Prostate gland (tissue), 2 donors: ENCODE measurements at regions not wholly inside any gene's neighbourhood (a gene's known extent, or its start where the extent isn't known, plus 50 kb on each side); places are given as distances from the start of the nearest gene placed in this dataset.
"Not testable (repeated sequence)": the region's sequence is repeated elsewhere in the genome, so short reads cannot be mapped to it uniquely, and the experiment has no call there.

Experiments used
- DNase-seq: peaks from one replicate; pipeline ENCODE4 v3.0.0-alpha.2; 2019; ENCODE audit warnings: low spot score
- H3K27ac ChIP-seq, 2 donors: fragments of 200-600 bp; sonication (generic); 2 replicates each; pipeline ENCODE4 v1.5.1; 2017 to 2019
- H3K27me3 ChIP-seq: fragments of 200-600 bp; sonication (generic); replicated peaks from 2 replicates; pipeline ENCODE4 v1.5.1; 2019; ENCODE audit not compliant: insufficient read depth
- H3K36me3 ChIP-seq, 2 donors: fragments of 200-600 bp; sonication (generic); 1 replicate in 1 of 2; 2 replicates in 1 of 2; pipeline versions ENCODE4 v1.5.1 to v1.8.1; 2017 to 2019
- H3K4me1 ChIP-seq: fragments of 200-600 bp; sonication (generic); replicated peaks from 2 replicates; pipeline ENCODE4 v1.5.1; 2019
- H3K4me3 ChIP-seq, 2 donors: fragments of 200-600 bp; sonication (generic); 2 replicates each; pipeline ENCODE4 v1.5.1; 2017 to 2019
- H3K9me3 ChIP-seq: fragments of 200-600 bp; sonication (generic); 2 replicates; pipeline ENCODE4 v1.5.1; 2017
- CTCF ChIP-seq, 4 experiments: fragments of 200-600 bp in 2 of 4; fragments of 450-650 bp in 2 of 4; sonication (generic) in 2 of 4; IDR thresholded peaks; 1 replicate in 3 of 4; 2 replicates in 1 of 4; pipeline ENCODE4 v1.5.1; 2016 to 2019; ENCODE audit warnings: antibody characterized with exemption in 4 of 4, mild to moderate bottlenecking in 2 of 4, moderate library complexity in 2 of 4
- POLR2A ChIP-seq: fragments of 450-650 bp; IDR thresholded peaks from one replicate; pipeline ENCODE4 v1.6.1; 2016; ENCODE audit warnings: antibody characterized with exemption, mild to moderate bottlenecking
- POLR2AphosphoS5 ChIP-seq: sonication (generic); formaldehyde crosslinking; IDR thresholded peaks from one replicate; pipeline ENCODE4 v1.6.1; 2017; ENCODE audit warnings: antibody characterized with exemption
- WGBS: methylation state at CpG from one replicate; pipeline ENCODE4 v1.1.5; 2018; 5-methylcytosine and 5-hydroxymethylcytosine counted together
- intact Hi-C: fragments of 100-400 bp; cut with DNase I; formaldehyde crosslinking; loops from one replicate; pipeline ENCODE4 v1.14.2; 2022

DNA sequence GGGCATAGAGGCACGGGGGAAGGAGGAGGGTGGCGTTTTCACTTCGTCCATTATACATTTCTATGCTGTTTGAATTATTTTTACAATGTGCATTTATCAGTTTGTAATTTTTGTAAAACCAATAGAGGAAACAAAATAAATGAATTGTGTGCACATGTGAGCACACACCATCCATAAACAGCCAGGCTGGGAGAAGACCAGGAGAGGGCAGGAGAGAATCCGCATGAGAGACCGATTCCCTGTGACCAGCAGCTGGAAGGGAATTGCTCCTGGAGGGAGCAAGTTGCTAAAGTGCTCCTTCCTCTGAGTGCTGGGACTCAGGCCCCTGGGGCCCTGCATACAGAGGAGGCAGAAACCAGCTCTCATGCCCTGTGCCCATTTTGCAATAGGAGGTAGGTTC lies 126.0 kb downstream of the ABCC12 start:
- H3K36me3 ChIP-seq: no peaks in the 10 kb centered on the region
- 74% methylated on average over 5 of the region's 5 CpGs for WGBS
- H3K9me3 ChIP-seq: no peaks in the 10 kb centered on the region
- no peak overlapping the region for H3K27ac ChIP-seq
- intact Hi-C loops: no loop called here
- no peaks in the 10 kb centered on the region for H3K27me3 ChIP-seq
- H3K4me1 ChIP-seq: no peaks in the 10 kb centered on the region
- H3K4me3 ChIP-seq: no peak overlapping the region
- DNase-seq: no peak
- TF ChIP-seq CTCF (IDR thresholded peaks at IDR 0.05) (no peak), POLR2AphosphoS5 (no peak), POLR2A (no peak)

DNA sequence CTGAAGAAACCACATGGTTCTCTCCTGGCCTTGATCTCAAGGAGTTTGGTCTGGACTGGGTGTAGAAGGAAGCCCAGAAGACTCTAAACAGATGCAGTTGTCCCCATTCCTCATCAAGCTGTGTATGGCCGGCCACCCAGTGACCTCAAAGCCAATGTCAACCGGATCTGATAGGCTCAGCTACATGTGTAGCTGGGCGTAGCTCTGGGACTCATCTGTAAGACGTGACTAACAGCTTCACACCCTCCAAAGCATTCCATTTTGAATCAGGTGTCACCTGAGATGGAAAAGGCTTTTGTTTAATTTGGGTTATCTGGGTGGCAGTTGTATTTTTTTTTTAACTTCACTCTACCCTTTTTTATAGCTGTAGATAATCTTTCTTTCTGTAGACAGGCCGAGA lies 130.4 kb downstream of the ABCC12 start:
- no peak for DNase-seq

GRCh38 chr16:48024042-48024441 lies 131.8 kb downstream of the ABCC12 start:
- no peak overlapping the region for H3K27ac ChIP-seq
- H3K4me3 ChIP-seq: no peak overlapping the region
- no peak for DNase-seq
- H3K36me3 ChIP-seq: no peaks in the 10 kb centered on the region
- no peaks in the 10 kb centered on the region for H3K4me1 ChIP-seq
- 57% methylated on average over 5 of the region's 5 CpGs for WGBS
- H3K27me3 ChIP-seq: no peaks in the 10 kb centered on the region
- intact Hi-C loops: no loop called here
- TF ChIP-seq POLR2A: no peak
- TF ChIP-seq POLR2AphosphoS5: no peak
- TF ChIP-seq CTCF (IDR thresholded peaks at IDR 0.05): no peak
- H3K9me3 ChIP-seq: no peaks in the 10 kb centered on the region

More for the DNA sequence above, 130.4 kb downstream of the ABCC12 start:
- H3K4me1 ChIP-seq: no peaks in the 10 kb centered on the region
- H3K27ac ChIP-seq: no peak overlapping the region
- H3K36me3 ChIP-seq: no peaks in the 10 kb centered on the region
- H3K27me3 ChIP-seq: no peaks in the 10 kb centered on the region
- WGBS: 72% methylated on average over 5 of the region's 5 CpGs
- H3K9me3 ChIP-seq: no peaks in the 10 kb centered on the region
- no peak overlapping the region for H3K4me3 ChIP-seq
- intact Hi-C loops: no loop called here
- TF ChIP-seq CTCF (IDR thresholded peaks at IDR 0.05) (no peak), POLR2AphosphoS5 (no peak), POLR2A (no peak)

DNA sequence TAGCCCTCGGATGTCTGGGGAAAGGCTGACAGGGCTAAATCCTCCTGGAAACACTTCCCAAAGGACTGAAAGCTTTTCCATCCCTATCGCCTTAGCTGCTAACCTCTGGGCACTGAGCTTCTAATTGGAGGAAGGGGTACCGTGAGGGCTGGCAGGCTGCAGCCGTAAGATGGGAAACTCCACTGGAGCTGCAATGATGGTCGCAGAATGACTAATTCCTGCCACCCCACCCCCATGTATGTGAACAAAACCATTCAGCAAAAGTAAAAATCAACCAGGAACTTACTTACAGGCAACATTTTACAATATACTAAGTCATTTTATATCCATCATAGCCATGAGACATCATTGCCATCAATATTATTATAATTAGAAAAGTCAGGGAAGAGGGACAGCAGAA lies 133.3 kb downstream of the ABCC12 start:
- TF ChIP-seq POLR2A (no peak), POLR2AphosphoS5 (no peak), CTCF (IDR thresholded peaks at IDR 0.05) (no peak)
- Histone ChIP-seq H3K9me3 (no peaks in the 10 kb centered on the region), H3K4me3 (no peak overlapping the region), H3K4me1 (no peaks in the 10 kb centered on the region), H3K27ac (no peak overlapping the region), H3K27me3 (no peaks in the 10 kb centered on the region), H3K36me3 (no peaks in the 10 kb centered on the region)
- no peak for DNase-seq
- intact Hi-C loops: no loop called here
- WGBS: 85% methylated on average over 5 of the region's 5 CpGs

- intact Hi-C loops, H3K27ac ChIP-seq, H3K27me3 ChIP-seq, DNase-seq, H3K9me3 ChIP-seq, H3K4me3 ChIP-seq, H3K36me3 ChIP-seq, H3K4me1 ChIP-seq: not testable (repeated sequence)
- WGBS: 29% methylated on average over 3 of the region's 6 CpGs
Observed at GRCh38 chr16:48020617-48021016, 135.2 kb downstream of the ABCC12 start.
